SU-DHL-6 (cell line): ENCODE measurements at regions not wholly inside any gene's neighbourhood (a gene's known extent, or its start where the extent isn't known, plus 50 kb on each side); places are given as distances from the start of the nearest gene placed in this dataset.

ENCODE experiments used
- CTCF ChIP-seq: fragments of 200-600 bp; sonication (generic); IDR thresholded peaks from one replicate; pipeline ENCODE4 v1.5.1; 2017; ENCODE audit warnings: antibody characterized with exemption, mild to moderate bottlenecking, low read length, moderate library complexity; ENCODE audit not compliant: insufficient read depth, poor library complexity, severe bottlenecking
- EZH2phosphoT487 ChIP-seq: fragments of 200-600 bp; sonication (generic), shearing (Covaris generic); conservative IDR thresholded peaks from 2 replicates; pipeline ENCODE4 v1.6.1; 2018; ENCODE audit warnings: mild to moderate bottlenecking, antibody characterized with exemption, low read length, moderate library complexity, mixed read lengths

- TF ChIP-seq CTCF, result no peak
- TF ChIP-seq EZH2phosphoT487, result no peak
Observed at GRCh38 chr5:5983261-5983980, 394.9 kb downstream of the MED10 start.
